ENCODE measurements at regions not wholly inside any gene's neighbourhood (a gene's known extent, or its start where the extent isn't known, plus 50 kb on each side); places are given as distances from the start of the nearest gene placed in this dataset.

- DNase-seq: no peak
Measured at GRCh38 chr2:34353509-34354113, 754.5 kb upstream of the FAM98A start.

- DNase-seq: no peak
Measured at GRCh38 chr2:34349527-34349926, 750.4 kb upstream of the FAM98A start.

GRCh38 chr2:34345030-34345429 is 745.9 kb upstream of the FAM98A start:
- no peak for DNase-seq

GRCh38 chr2:34340307-34340706 is 741.2 kb upstream of the FAM98A start:
- no peak for DNase-seq

GRCh38 chr2:34337735-34338134 is 738.6 kb upstream of the FAM98A start:
- DNase-seq: no peak

GRCh38 chr2:34332813-34333212 is 733.7 kb upstream of the FAM98A start:
- no peak for DNase-seq

GRCh38 chr2:34320056-34320455 is 721.0 kb upstream of the FAM98A start:
- DNase-seq: no peak

- DNase-seq: no peak
Measured at GRCh38 chr2:34317797-34318196, 718.7 kb upstream of the FAM98A start.

GRCh38 chr2:34316788-34317187 is 717.7 kb upstream of the FAM98A start:
- DNase-seq: no peak

GRCh38 chr2:34311816-34312215 is 712.7 kb upstream of the FAM98A start:
- DNase-seq: no peak

GRCh38 chr2:34308140-34308539 is 709.0 kb upstream of the FAM98A start:
- no peak for DNase-seq

GRCh38 chr2:34307636-34308035 is 708.5 kb upstream of the FAM98A start:
- no peak for DNase-seq

- no peak for DNase-seq
Measured at GRCh38 chr2:34306745-34307144, 707.6 kb upstream of the FAM98A start.

GRCh38 chr2:34305587-34305986 is 706.5 kb upstream of the FAM98A start:
- DNase-seq: no peak

- no peak for DNase-seq
Measured at GRCh38 chr2:34294961-34295360, 695.9 kb upstream of the FAM98A start.

GRCh38 chr2:34291076-34291475 is 692.0 kb upstream of the FAM98A start:
- no peak for DNase-seq

GRCh38 chr2:34288016-34288415 is 688.9 kb upstream of the FAM98A start:
- no peak for DNase-seq

- DNase-seq: no peak
Measured at GRCh38 chr2:34280606-34281005, 681.5 kb upstream of the FAM98A start.

- no peak for DNase-seq
Measured at GRCh38 chr2:34266908-34267697, 668.0 kb upstream of the FAM98A start.

- DNase-seq: no peak
Measured at GRCh38 chr2:34261701-34262100, 662.6 kb upstream of the FAM98A start.

- DNase-seq: no peak
Measured at GRCh38 chr2:34254272-34254878, 655.3 kb upstream of the FAM98A start.

GRCh38 chr2:34252111-34252510 is 653.0 kb upstream of the FAM98A start:
- DNase-seq: no peak

- DNase-seq: no peak
Measured at GRCh38 chr2:34251578-34251977, 652.5 kb upstream of the FAM98A start.

GRCh38 chr2:34244195-34244594 is 645.1 kb upstream of the FAM98A start:
- DNase-seq: no peak

Data from NK-92 treated with Interleukin-12 subunit alpha and Interleukin-12 subunit beta, amount 100 ng/mL, for 24 hours (cell line).